ENCODE measurements at regions not wholly inside any gene's neighbourhood (a gene's known extent, or its start where the extent isn't known, plus 50 kb on each side); places are given as distances from the start of the nearest gene placed in this dataset.

DNA sequence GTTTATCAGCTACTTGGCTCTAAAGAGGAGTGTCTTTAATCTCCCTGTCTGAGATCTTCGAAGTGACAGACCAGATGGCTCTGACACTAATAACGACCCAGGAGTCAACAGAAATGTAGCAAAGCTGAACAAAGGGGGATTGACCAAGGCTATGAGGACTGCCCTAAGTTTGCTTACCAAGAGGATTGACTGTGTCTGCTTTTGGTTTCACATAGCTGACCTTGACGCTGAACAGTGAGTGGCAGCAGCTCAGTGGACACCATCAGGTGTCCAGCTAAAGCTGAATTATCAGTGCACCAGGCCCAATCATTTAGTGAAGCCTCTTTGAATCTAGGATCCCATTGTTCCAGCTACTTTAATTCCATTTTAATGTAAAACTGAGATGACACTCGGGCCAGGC lies 262.6 kb downstream of the COX7C start:
- Histone ChIP-seq H3K36me3 (ENCODE audit: low read length) (no peaks in the 10 kb centered on the region), H2AFZ (ENCODE audit: low read depth, low read length, severe bottlenecking) (no peak overlapping the region), H3K27ac (ENCODE audit: low read depth, low read length) (no peak overlapping the region), H3K9me3 (ENCODE audit: insufficient read depth, low read length) (no peaks in the 10 kb centered on the region), H3K4me2 (ENCODE audit: low read depth, low read length, poor library complexity, severe bottlenecking) (no peak overlapping the region), H3K27me3 (ENCODE audit: low read length) (no peaks in the 10 kb centered on the region), H4K20me1 (ENCODE audit: low read depth, low read length) (no peaks in the 10 kb centered on the region), H3K79me2 (ENCODE audit: insufficient read depth, low read length) (no peaks in the 10 kb centered on the region), H3F3A (ENCODE audit: insufficient read depth) (no peaks in the 10 kb centered on the region), H3K9ac (ENCODE audit: low read length) (no peak overlapping the region), H3K9me2 (replicated peaks; ENCODE audit: insufficient read depth, low read length) (no peaks in the 10 kb centered on the region), H3K4me3 (ENCODE audit: insufficient read depth, low read length, poor library complexity, severe bottlenecking) (no peak overlapping the region)
- TF ChIP-seq, protein P1, sequence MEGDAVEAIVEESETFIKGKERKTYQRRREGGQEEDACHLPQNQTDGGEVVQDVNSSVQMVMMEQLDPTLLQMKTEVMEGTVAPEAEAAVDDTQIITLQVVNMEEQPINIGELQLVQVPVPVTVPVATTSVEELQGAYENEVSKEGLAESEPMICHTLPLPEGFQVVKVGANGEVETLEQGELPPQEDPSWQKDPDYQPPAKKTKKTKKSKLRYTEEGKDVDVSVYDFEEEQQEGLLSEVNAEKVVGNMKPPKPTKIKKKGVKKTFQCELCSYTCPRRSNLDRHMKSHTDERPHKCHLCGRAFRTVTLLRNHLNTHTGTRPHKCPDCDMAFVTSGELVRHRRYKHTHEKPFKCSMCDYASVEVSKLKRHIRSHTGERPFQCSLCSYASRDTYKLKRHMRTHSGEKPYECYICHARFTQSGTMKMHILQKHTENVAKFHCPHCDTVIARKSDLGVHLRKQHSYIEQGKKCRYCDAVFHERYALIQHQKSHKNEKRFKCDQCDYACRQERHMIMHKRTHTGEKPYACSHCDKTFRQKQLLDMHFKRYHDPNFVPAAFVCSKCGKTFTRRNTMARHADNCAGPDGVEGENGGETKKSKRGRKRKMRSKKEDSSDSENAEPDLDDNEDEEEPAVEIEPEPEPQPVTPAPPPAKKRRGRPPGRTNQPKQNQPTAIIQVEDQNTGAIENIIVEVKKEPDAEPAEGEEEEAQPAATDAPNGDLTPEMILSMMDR (IDR thresholded peaks at IDR 0.05; ENCODE audit: insufficient read depth, low read length, poor library complexity, severe bottlenecking): no peak
- no peak for TF ChIP-seq EZH2phosphoT487 (conservative IDR thresholded peaks at IDR 0.05; ENCODE audit: low read length)

DNA sequence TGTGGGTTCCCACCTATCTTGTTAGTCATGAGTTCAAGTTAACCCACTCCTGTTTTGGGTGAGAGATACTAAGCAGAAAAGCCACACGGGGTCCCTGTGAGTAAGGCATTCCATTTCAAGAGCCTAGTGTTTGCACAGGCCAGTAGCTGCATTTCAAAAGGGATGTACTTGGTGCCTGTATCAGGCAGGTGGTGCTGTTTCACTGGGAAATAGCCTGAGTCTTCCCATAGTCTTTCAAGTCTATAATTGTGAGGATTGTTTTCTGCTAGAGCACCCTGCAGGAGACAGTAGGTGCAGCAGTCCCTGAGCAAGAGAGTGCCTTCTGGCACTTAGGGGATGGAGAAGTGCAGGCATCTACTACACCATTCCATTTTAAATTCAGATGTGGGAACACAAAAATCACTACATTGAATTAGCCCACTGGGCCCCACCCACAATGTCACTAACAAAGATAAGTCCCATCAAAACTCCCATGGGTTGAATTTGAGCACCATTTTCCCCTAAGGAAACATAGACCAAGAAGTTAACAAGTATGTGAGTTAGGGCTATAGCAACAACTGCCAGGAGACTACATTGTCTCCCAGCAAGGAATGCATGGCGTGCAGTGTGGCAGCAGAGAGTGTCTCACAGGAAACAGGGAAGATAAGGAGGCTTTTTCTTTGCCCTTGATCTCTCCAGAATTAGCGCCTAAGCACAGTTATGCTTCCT lies 263.2 kb downstream of the COX7C start:
- no peak overlapping the region for H2AFZ ChIP-seq (ENCODE audit: low read depth, low read length, severe bottlenecking)
- H3K79me2 ChIP-seq (ENCODE audit: insufficient read depth, low read length): no peaks in the 10 kb centered on the region
- no peak overlapping the region for H3K4me2 ChIP-seq (ENCODE audit: low read depth, low read length, poor library complexity, severe bottlenecking)
- H3K9me2 ChIP-seq (replicated peaks; ENCODE audit: insufficient read depth, low read length): no peaks in the 10 kb centered on the region
- H4K20me1 ChIP-seq (ENCODE audit: low read depth, low read length): no peaks in the 10 kb centered on the region
- no peak overlapping the region for H3K27ac ChIP-seq (ENCODE audit: low read depth, low read length)
- no peak overlapping the region for H3K4me3 ChIP-seq (ENCODE audit: insufficient read depth, low read length, poor library complexity, severe bottlenecking)
- no peak overlapping the region for H3K9ac ChIP-seq (ENCODE audit: low read length)
- no peaks in the 10 kb centered on the region for H3F3A ChIP-seq (ENCODE audit: insufficient read depth)
- H3K27me3 ChIP-seq (ENCODE audit: low read length): no peaks in the 10 kb centered on the region
- H3K9me3 ChIP-seq (ENCODE audit: insufficient read depth, low read length): no peaks in the 10 kb centered on the region
- TF ChIP-seq, protein P1 (IDR thresholded peaks at IDR 0.05; ENCODE audit: insufficient read depth, low read length, poor library complexity, severe bottlenecking): peak; percentile 45
- no peak for TF ChIP-seq EZH2phosphoT487 (conservative IDR thresholded peaks at IDR 0.05; ENCODE audit: low read length)
- no peaks in the 10 kb centered on the region for H3K36me3 ChIP-seq (ENCODE audit: low read length)

DNA sequence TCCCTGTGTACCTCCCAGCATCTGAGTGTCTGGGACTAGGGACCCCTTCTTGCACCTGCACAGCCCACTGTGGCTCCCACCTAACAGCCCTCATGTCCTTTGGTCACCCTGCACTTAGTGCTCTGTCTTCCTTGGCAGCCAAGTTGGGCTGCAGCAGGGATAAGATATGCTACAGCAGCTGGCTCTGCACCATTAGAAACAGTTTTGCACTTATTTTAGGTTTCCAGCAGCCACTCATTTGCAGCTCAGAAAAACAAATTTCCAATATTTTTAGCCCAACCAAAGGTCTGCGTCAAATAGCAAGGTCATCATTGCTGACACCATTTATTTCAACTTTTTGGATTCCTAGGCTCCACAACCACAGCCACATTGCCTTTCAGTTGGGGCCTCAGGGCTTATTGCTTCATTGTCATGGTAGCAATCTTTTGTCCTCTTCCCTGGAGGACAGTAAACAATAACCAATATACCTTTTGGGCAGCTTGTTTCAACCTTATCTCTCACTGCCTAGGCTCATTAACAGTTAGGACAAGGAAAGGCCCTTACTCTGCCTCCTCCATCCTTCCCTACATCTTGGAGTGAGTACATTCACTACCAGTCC lies 263.9 kb downstream of the COX7C start:
- H4K20me1 ChIP-seq (ENCODE audit: low read depth, low read length): no peaks in the 10 kb centered on the region
- H3K4me3 ChIP-seq (ENCODE audit: insufficient read depth, low read length, poor library complexity, severe bottlenecking): no peak overlapping the region
- no peak overlapping the region for H3K9ac ChIP-seq (ENCODE audit: low read length)
- no peaks in the 10 kb centered on the region for H3F3A ChIP-seq (ENCODE audit: insufficient read depth)
- no peaks in the 10 kb centered on the region for H3K9me2 ChIP-seq (replicated peaks; ENCODE audit: insufficient read depth, low read length)
- H3K27me3 ChIP-seq (ENCODE audit: low read length): no peaks in the 10 kb centered on the region
- H2AFZ ChIP-seq (ENCODE audit: low read depth, low read length, severe bottlenecking): no peak overlapping the region
- H3K4me2 ChIP-seq (ENCODE audit: low read depth, low read length, poor library complexity, severe bottlenecking): no peak overlapping the region
- H3K9me3 ChIP-seq (ENCODE audit: insufficient read depth, low read length): no peaks in the 10 kb centered on the region
- H3K36me3 ChIP-seq (ENCODE audit: low read length): no peaks in the 10 kb centered on the region
- no peaks in the 10 kb centered on the region for H3K79me2 ChIP-seq (ENCODE audit: insufficient read depth, low read length)
- TF ChIP-seq, protein P1 (IDR thresholded peaks at IDR 0.05; ENCODE audit: insufficient read depth, low read length, poor library complexity, severe bottlenecking): no peak
- TF ChIP-seq EZH2phosphoT487 (conservative IDR thresholded peaks at IDR 0.05; ENCODE audit: low read length): no peak
- no peak overlapping the region for H3K27ac ChIP-seq (ENCODE audit: low read depth, low read length)
